Effector memory CD4-positive, alpha-beta T cell (primary cell): ENCODE measurements at regions not wholly inside any gene's neighbourhood (a gene's known extent, or its start where the extent isn't known, plus 50 kb on each side); places are given as distances from the start of the nearest gene placed in this dataset.
"Not testable (repeated sequence)": the region's sequence is repeated elsewhere in the genome, so short reads cannot be mapped to it uniquely, and the experiment has no call there.

ENCODE experiments used
- DNase-seq, 3 donors: peaks; one replicate each; pipeline ENCODE4 v3.0.0-alpha.2; 2020
- H3K27ac ChIP-seq: 2 replicates; pipeline ENCODE4 v1.7.0; 2013; ENCODE audit warnings: mild to moderate bottlenecking, low read length, moderate library complexity; ENCODE audit not compliant: insufficient read depth, poor library complexity, severe bottlenecking
- H3K27me3 ChIP-seq: replicated peaks from 2 replicates; pipeline ENCODE4 v1.7.0; 2013; ENCODE audit warnings: mild to moderate bottlenecking, low read length; ENCODE audit not compliant: insufficient read depth, control insufficient read depth, poor library complexity, severe bottlenecking
- H3K36me3 ChIP-seq: 2 replicates; pipeline ENCODE4 v1.7.0; 2013; ENCODE audit warnings: mild to moderate bottlenecking, low read length, moderate library complexity; ENCODE audit not compliant: control insufficient read depth, insufficient read depth
- H3K4me1 ChIP-seq: 2 replicates; pipeline ENCODE4 v1.7.0; 2013; ENCODE audit warnings: low read length, mild to moderate bottlenecking; ENCODE audit not compliant: control insufficient read depth, insufficient read depth, poor library complexity, severe bottlenecking
- H3K4me3 ChIP-seq: 2 replicates; pipeline ENCODE4 v1.7.0; 2013; ENCODE audit warnings: low read length, low read depth, mild to moderate bottlenecking; ENCODE audit not compliant: insufficient read depth, poor library complexity, severe bottlenecking
- H3K9me3 ChIP-seq: 2 replicates; pipeline ENCODE4 v1.7.0; 2013; ENCODE audit warnings: mild to moderate bottlenecking, low read length, moderate library complexity; ENCODE audit not compliant: control insufficient read depth

DNA sequence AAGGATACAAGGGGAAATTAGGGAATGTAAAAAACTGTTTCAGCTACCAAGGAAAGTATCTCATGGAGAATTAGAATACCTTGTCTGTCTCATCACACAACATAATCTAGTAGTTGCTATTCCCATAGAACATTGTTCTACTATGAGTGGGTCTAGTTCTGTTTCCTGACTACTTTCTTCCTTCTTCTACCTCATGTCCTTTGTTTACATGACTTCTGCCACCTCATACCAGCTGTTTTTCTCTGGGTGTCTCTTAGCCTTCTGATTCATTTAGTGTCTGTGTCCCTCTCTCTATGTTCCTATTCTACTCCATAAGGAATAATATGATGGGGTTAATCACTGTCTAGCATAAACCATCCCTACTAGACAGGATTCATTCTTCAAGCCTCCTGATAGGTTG, 887.3 kb downstream of the DIAPH3 start:
- no peaks in the 10 kb centered on the region for H3K27me3 ChIP-seq
- no peaks in the 10 kb centered on the region for H3K9me3 ChIP-seq
- H3K4me1 ChIP-seq, result no peaks in the 10 kb centered on the region
- DNase-seq, result no peak
- H3K36me3 ChIP-seq, result no peaks in the 10 kb centered on the region
- H3K27ac ChIP-seq, result no peak overlapping the region
- H3K4me3 ChIP-seq, result no peak overlapping the region

GRCh38 chr13:59277106-59277505, 886.6 kb downstream of the DIAPH3 start:
- H3K9me3 ChIP-seq, result no peaks in the 10 kb centered on the region
- no peak overlapping the region for H3K4me3 ChIP-seq
- H3K27ac ChIP-seq, result no peak overlapping the region
- no peaks in the 10 kb centered on the region for H3K36me3 ChIP-seq
- H3K27me3 ChIP-seq, result no peaks in the 10 kb centered on the region
- no peaks in the 10 kb centered on the region for H3K4me1 ChIP-seq
- no peak for DNase-seq

- no peak for DNase-seq
- Histone ChIP-seq H3K27ac (no peak overlapping the region), H3K36me3 (no peaks in the 10 kb centered on the region), H3K4me1 (no peaks in the 10 kb centered on the region), H3K4me3 (no peak overlapping the region), H3K9me3 (no peaks in the 10 kb centered on the region), H3K27me3 (no peaks in the 10 kb centered on the region)
Measured at GRCh38 chr13:59279028-59279427, 884.7 kb downstream of the DIAPH3 start.

DNA sequence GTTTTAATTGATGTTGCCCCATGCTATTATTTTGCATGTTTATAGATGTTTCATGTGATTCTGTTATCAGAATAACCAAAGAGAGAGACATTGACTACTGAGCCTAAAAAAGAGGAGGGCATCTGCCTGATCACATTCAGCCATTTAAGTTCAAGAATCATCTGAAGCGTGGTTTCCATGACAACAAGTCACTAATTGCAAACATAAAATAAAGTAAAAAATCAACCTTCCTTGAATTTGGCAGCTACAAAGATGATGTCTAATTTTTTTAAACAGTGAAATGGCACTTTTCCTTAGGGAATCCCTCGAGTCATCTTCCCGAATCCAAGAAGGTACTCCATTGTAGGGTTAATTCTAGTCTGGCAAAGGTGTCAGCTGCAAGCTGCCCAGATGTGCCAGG, 884.2 kb downstream of the DIAPH3 start:
- Histone ChIP-seq H3K4me1 (no peaks in the 10 kb centered on the region), H3K4me3 (no peak overlapping the region), H3K36me3 (no peaks in the 10 kb centered on the region), H3K9me3 (no peaks in the 10 kb centered on the region), H3K27me3 (no peaks in the 10 kb centered on the region), H3K27ac (no peak overlapping the region)
- no peak for DNase-seq

DNA sequence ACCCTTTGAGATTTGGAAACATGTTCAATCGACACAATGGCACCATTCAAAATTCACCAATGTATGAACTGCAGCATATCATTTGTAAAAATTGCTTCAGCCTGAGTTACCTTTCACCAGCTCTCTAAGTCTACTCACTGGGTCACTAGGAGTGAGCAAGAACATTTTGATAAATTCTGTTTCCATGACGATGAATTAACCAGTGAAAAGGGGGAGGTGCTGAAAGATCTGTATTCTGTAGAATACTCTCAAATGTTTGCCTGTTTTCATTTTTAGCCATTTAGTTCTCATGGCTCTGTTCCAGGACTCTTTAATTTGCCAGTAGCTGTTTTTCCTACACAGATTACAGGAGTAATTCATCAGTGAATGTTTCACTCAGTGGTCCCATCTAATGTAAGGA, 883.4 kb downstream of the DIAPH3 start:
- no peaks in the 10 kb centered on the region for H3K27me3 ChIP-seq
- H3K36me3 ChIP-seq, result no peaks in the 10 kb centered on the region
- no peak for DNase-seq
- no peaks in the 10 kb centered on the region for H3K4me1 ChIP-seq
- no peak overlapping the region for H3K27ac ChIP-seq
- no peaks in the 10 kb centered on the region for H3K9me3 ChIP-seq
- no peak overlapping the region for H3K4me3 ChIP-seq

DNA sequence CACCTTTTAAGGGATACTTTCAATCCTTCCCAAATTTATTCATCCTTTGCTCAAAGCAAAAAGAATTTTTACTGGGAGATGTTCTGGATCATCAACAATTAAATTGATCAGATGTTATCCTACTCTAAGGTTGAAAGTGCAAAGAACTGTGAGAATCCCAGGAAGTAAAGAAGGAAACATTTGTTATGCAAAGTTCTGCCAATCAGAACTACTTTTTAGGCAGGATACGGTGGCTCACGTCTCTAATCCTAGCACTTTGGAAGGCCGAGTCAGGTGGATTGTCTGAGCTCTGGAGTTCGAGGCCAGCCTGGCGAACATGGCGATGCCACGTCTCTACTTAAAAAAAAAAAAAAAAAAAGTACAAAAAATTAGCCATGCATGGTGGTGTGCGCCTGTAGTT, 882.3 kb downstream of the DIAPH3 start:
- H3K9me3 ChIP-seq, result no peaks in the 10 kb centered on the region
- no peak for DNase-seq
- no peaks in the 10 kb centered on the region for H3K4me1 ChIP-seq
- H3K27ac ChIP-seq, result no peak overlapping the region
- no peak overlapping the region for H3K4me3 ChIP-seq
- H3K36me3 ChIP-seq, result no peaks in the 10 kb centered on the region
- H3K27me3 ChIP-seq, result no peaks in the 10 kb centered on the region

DNA sequence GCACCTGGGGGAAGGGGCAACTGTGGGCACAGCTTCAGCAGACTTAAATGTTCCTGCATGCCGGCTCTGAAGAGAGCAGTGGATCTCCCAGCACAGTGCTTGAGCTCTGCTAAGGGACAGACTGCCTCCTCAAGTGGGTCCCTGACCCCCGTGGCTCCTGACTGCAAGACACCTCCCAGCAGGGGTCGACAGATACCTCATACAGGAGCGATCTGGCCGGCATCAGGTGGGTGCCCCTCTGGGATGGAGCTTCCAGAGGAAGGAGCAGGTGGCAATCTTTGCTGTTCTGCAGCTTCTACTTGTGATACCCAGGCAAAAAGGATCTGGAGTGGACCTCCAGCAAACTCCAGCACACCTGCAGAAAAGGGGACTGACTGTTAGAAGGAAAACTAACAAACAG, 871.5 kb downstream of the DIAPH3 start:
- H3K27me3 ChIP-seq, H3K27ac ChIP-seq, H3K4me3 ChIP-seq, H3K9me3 ChIP-seq, DNase-seq, H3K36me3 ChIP-seq, H3K4me1 ChIP-seq: not testable (repeated sequence)

GRCh38 chr13:59299584-59299983, 864.1 kb downstream of the DIAPH3 start:
- Histone ChIP-seq H3K4me3 (no peak overlapping the region), H3K9me3 (no peaks in the 10 kb centered on the region), H3K36me3 (no peaks in the 10 kb centered on the region), H3K4me1 (no peaks in the 10 kb centered on the region), H3K27me3 (no peaks in the 10 kb centered on the region), H3K27ac (no peak overlapping the region)
- DNase-seq, result no peak

DNA sequence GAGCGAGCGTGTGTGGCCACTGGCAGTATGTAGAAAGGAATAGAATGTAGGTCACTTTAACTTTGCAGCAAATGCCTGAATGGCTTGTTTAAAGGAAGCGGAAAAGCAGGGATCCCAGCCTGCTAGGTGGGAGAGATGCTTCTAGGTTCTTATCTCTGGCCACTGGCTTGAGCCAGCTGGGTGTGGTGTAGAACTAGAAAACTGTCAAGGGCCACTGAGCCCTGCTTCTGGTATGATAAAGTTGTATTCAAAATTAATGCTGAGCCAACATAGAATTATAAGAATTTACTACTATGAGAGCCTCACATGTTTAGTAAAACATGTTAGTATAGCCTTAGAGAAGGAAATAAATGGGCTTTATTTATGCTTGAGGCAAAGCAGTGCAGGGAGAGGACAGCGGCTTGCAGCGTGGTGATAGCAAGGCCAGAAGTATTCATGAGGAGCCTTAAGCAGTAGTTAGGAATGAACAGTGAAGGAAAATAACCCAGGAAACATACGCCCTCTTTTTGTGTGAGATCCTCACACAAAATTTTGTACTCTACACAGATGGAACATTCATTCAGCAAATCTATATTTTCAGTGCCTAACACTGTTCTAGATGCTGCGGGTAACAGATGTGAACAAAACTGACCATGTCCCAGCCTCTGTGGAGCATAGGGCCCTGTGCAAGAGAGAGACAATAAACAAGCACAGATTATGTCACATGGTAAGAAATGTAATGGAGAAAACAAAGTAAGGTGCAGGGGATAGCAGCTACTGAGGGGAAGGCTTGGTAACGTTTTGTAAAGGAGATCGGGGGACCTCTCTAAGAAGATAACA, 863.2 kb downstream of the DIAPH3 start:
- H3K27me3 ChIP-seq, result no peaks in the 10 kb centered on the region
- H3K36me3 ChIP-seq, result no peaks in the 10 kb centered on the region
- DNase-seq, result no peak
- no peaks in the 10 kb centered on the region for H3K9me3 ChIP-seq
- H3K4me1 ChIP-seq, result no peaks in the 10 kb centered on the region
- H3K27ac ChIP-seq, result no peak overlapping the region
- no peak overlapping the region for H3K4me3 ChIP-seq

GRCh38 chr13:59301174-59301567, 862.6 kb downstream of the DIAPH3 start:
- Histone ChIP-seq H3K9me3 (no peaks in the 10 kb centered on the region), H3K36me3 (no peaks in the 10 kb centered on the region), H3K4me3 (no peak overlapping the region), H3K27me3 (no peaks in the 10 kb centered on the region), H3K4me1 (no peaks in the 10 kb centered on the region), H3K27ac (no peak overlapping the region)
- DNase-seq, result no peak
